NT2/D1 (cell line): ENCODE measurements at regions not wholly inside any gene's neighbourhood (a gene's known extent, or its start where the extent isn't known, plus 50 kb on each side); places are given as distances from the start of the nearest gene placed in this dataset.

ENCODE experiments used
- DNase-seq: peaks from one replicate; pipeline ENCODE4 v3.0.0-alpha.2; 2011; ENCODE audit warnings: low read depth, low spot score
- H3K27me3 ChIP-seq: 2 replicates; pipeline ENCODE4 v1.6.0; 2011; ENCODE audit warnings: mild to moderate bottlenecking; ENCODE audit not compliant: insufficient read length, insufficient read depth
- H3K36me3 ChIP-seq: 2 replicates; pipeline ENCODE4 v1.6.1; 2011; ENCODE audit warnings: mild to moderate bottlenecking, low read length, mixed read lengths; ENCODE audit not compliant: insufficient read depth, insufficient read length
- H3K4me1 ChIP-seq: 2 replicates; pipeline ENCODE4 v1.5.1; 2011; ENCODE audit not compliant: insufficient read depth, insufficient read length
- H3K4me3 ChIP-seq: 2 replicates; pipeline ENCODE4 v1.5.1; 2011; ENCODE audit warnings: low read depth; ENCODE audit not compliant: insufficient read length
- H3K9ac ChIP-seq: 2 replicates; pipeline ENCODE4 v1.6.0; 2011; ENCODE audit warnings: low read depth; ENCODE audit not compliant: insufficient read length
- H3K9me3 ChIP-seq: 2 replicates; pipeline ENCODE4 v1.5.1; 2011; ENCODE audit warnings: mild to moderate bottlenecking, low read length; ENCODE audit not compliant: insufficient read depth
- SUZ12 ChIP-seq: IDR thresholded peaks from 2 replicates; pipeline ENCODE4 v1.6.1; 2011; ENCODE audit not compliant: insufficient read length, insufficient read depth; ENCODE audit errors: extremely low read depth
- YY1 ChIP-seq: IDR thresholded peaks from 2 replicates; pipeline ENCODE4 v1.6.1; 2011; ENCODE audit not compliant: insufficient read length, insufficient read depth
- ZNF274 ChIP-seq: IDR thresholded peaks from 2 replicates; pipeline ENCODE4 v1.6.1; 2011; ENCODE audit warnings: mild to moderate bottlenecking, low read depth, low read length

GRCh38 chr5:3214838-3215374 is 380.7 kb upstream of the IRX1 start:
- no peaks in the 10 kb centered on the region for H3K27me3 ChIP-seq

GRCh38 chr5:3214396-3214795 is 381.2 kb upstream of the IRX1 start:
- no peaks in the 10 kb centered on the region for H3K36me3 ChIP-seq
- H3K27me3 ChIP-seq, result no peaks in the 10 kb centered on the region
- H3K4me3 ChIP-seq, result no peak overlapping the region
- no peaks in the 10 kb centered on the region for H3K9me3 ChIP-seq
- no peak overlapping the region for H3K9ac ChIP-seq
- no peak for DNase-seq
- TF ChIP-seq YY1 (no peak), SUZ12 (no peak), ZNF274 (no peak)
- H3K4me1 ChIP-seq, result no peaks in the 10 kb centered on the region

More at GRCh38 chr5:3214838-3215374, 380.7 kb upstream of the IRX1 start:
- H3K9me3 ChIP-seq, result no peaks in the 10 kb centered on the region
- H3K4me3 ChIP-seq, result no peak overlapping the region
- no peak overlapping the region for H3K9ac ChIP-seq
- no peaks in the 10 kb centered on the region for H3K4me1 ChIP-seq
- no peaks in the 10 kb centered on the region for H3K36me3 ChIP-seq
- DNase-seq, result no peak
- no peak for TF ChIP-seq ZNF274
- no peak for TF ChIP-seq SUZ12
- TF ChIP-seq YY1, result no peak

GRCh38 chr5:3212869-3213268 is 382.8 kb upstream of the IRX1 start:
- Histone ChIP-seq H3K9me3 (no peaks in the 10 kb centered on the region), H3K27me3 (no peaks in the 10 kb centered on the region), H3K36me3 (no peaks in the 10 kb centered on the region), H3K4me1 (no peaks in the 10 kb centered on the region), H3K9ac (no peak overlapping the region), H3K4me3 (no peak overlapping the region)
- DNase-seq, result no peak
- TF ChIP-seq YY1 (no peak), SUZ12 (no peak), ZNF274 (no peak)

GRCh38 chr5:3210531-3210930 is 385.1 kb upstream of the IRX1 start:
- no peaks in the 10 kb centered on the region for H3K9me3 ChIP-seq
- H3K9ac ChIP-seq, result no peak overlapping the region
- TF ChIP-seq ZNF274 (no peak), SUZ12 (no peak), YY1 (no peak)
- H3K36me3 ChIP-seq, result no peaks in the 10 kb centered on the region
- no peak for DNase-seq
- H3K4me3 ChIP-seq, result no peak overlapping the region
- no peaks in the 10 kb centered on the region for H3K4me1 ChIP-seq
- no peaks in the 10 kb centered on the region for H3K27me3 ChIP-seq

- Histone ChIP-seq H3K9ac (no peak overlapping the region), H3K27me3 (no peaks in the 10 kb centered on the region), H3K36me3 (no peaks in the 10 kb centered on the region), H3K9me3 (no peaks in the 10 kb centered on the region), H3K4me3 (no peak overlapping the region), H3K4me1 (no peaks in the 10 kb centered on the region)
- TF ChIP-seq SUZ12 (no peak), YY1 (no peak), ZNF274 (no peak)
- DNase-seq, result no peak
These were observed 385.7 kb upstream of the IRX1 start for GRCh38 chr5:3209918-3210317.

GRCh38 chr5:3202570-3202969 is 393.1 kb upstream of the IRX1 start:
- H3K9me3 ChIP-seq, result no peaks in the 10 kb centered on the region; the same call in 1 of the 2 replicates
- no peak overlapping the region for H3K9ac ChIP-seq
- H3K4me3 ChIP-seq, result no peak overlapping the region
- H3K4me1 ChIP-seq, result no peaks in the 10 kb centered on the region
- H3K36me3 ChIP-seq, result no peaks in the 10 kb centered on the region
- TF ChIP-seq SUZ12 (no peak), YY1 (no peak), ZNF274 (no peak)
- DNase-seq, result no peak
- no peaks in the 10 kb centered on the region for H3K27me3 ChIP-seq

- no peak for TF ChIP-seq SUZ12
- no peak for TF ChIP-seq ZNF274
- TF ChIP-seq YY1, result no peak
- Histone ChIP-seq H3K4me3 (no peak overlapping the region), H3K27me3 (no peaks in the 10 kb centered on the region), H3K4me1 (no peaks in the 10 kb centered on the region), H3K36me3 (no peaks in the 10 kb centered on the region), H3K9ac (no peak overlapping the region), H3K9me3 (no peaks in the 10 kb centered on the region; the same call in 1 of the 2 replicates)
- no peak for DNase-seq
These were observed 393.7 kb upstream of the IRX1 start for GRCh38 chr5:3201941-3202340.
